ENCODE measurements at regions not wholly inside any gene's neighbourhood (a gene's known extent, or its start where the extent isn't known, plus 50 kb on each side); places are given as distances from the start of the nearest gene placed in this dataset.

GRCh38 chr20:23192469-23192868 lies 106.3 kb upstream of the CD93 start:
- no peaks in the 10 kb centered on the region for H3K4me1 Mint-ChIP-seq (ENCODE audit: unreplicated experiment)
- H3K27ac Mint-ChIP-seq: no peak overlapping the region
- TF ChIP-seq CTCF (conservative IDR thresholded peaks at IDR 0.05): no peak
- H3K4me3 Mint-ChIP-seq: no peak overlapping the region
- no peaks in the 10 kb centered on the region for H3K9me3 Mint-ChIP-seq
- no peak for DNase-seq (ENCODE audit: extremely low spot score, unreplicated experiment)
- peaks cover 3% of the 10 kb centered on the region for H3K27me3 Mint-ChIP-seq
- no peaks in the 10 kb centered on the region for H3K36me3 Mint-ChIP-seq

DNA sequence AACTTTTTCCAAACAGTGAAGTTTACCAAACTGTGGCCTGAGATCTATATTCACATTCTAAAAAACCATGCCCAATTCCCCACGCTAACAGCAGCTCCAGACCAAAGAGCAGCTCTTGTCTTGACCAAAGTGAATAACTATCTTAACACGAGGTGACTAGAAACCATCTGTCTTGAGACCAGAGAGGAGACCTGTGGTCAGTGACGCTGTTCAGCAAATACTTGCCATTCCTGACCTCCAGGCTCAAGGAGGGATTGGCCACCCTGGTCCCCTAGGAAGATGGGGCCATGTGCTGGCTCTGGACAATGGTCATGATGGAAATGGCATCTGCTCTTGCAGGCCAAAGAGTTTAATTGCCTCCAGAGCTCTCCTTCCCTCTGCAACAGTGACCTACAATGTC lies 104.4 kb upstream of the CD93 start:
- Mint-ChIP-seq H3K27me3 (peaks cover 3% of the 10 kb centered on the region), H3K9me3 (no peaks in the 10 kb centered on the region), H3K4me3 (no peak overlapping the region), H3K27ac (no peak overlapping the region), H3K4me1 (ENCODE audit: unreplicated experiment) (no peaks in the 10 kb centered on the region), H3K36me3 (no peaks in the 10 kb centered on the region)
- TF ChIP-seq CTCF (conservative IDR thresholded peaks at IDR 0.05): no peak
- no peak for DNase-seq (ENCODE audit: extremely low spot score, unreplicated experiment)

- no peaks in the 10 kb centered on the region for H3K36me3 Mint-ChIP-seq
- no peak overlapping the region for H3K4me3 Mint-ChIP-seq
- H3K9me3 Mint-ChIP-seq: no peaks in the 10 kb centered on the region
- peaks cover 3% of the 10 kb centered on the region for H3K27me3 Mint-ChIP-seq
- no peak overlapping the region for H3K27ac Mint-ChIP-seq
- DNase-seq (ENCODE audit: extremely low spot score, unreplicated experiment): no peak
- TF ChIP-seq CTCF (conservative IDR thresholded peaks at IDR 0.05): no peak
- H3K4me1 Mint-ChIP-seq (ENCODE audit: unreplicated experiment): no peaks in the 10 kb centered on the region
Measured at GRCh38 chr20:23189854-23190253, 103.7 kb upstream of the CD93 start.

- Mint-ChIP-seq H3K4me1 (ENCODE audit: unreplicated experiment) (no peaks in the 10 kb centered on the region), H3K27me3 (peaks cover 3% of the 10 kb centered on the region), H3K27ac (no peak overlapping the region), H3K4me3 (no peak overlapping the region), H3K36me3 (no peaks in the 10 kb centered on the region), H3K9me3 (no peaks in the 10 kb centered on the region)
- no peak for TF ChIP-seq CTCF (conservative IDR thresholded peaks at IDR 0.05)
- DNase-seq (ENCODE audit: extremely low spot score, unreplicated experiment): no peak
Measured at GRCh38 chr20:23189341-23189740, 103.2 kb upstream of the CD93 start.

- no peaks in the 10 kb centered on the region for H3K4me1 Mint-ChIP-seq (ENCODE audit: unreplicated experiment)
- no peak overlapping the region for H3K4me3 Mint-ChIP-seq
Measured at GRCh38 chr20:23188377-23189169, 102.4 kb upstream of the CD93 start.

More at GRCh38 chr20:23188377-23189169, 102.4 kb upstream of the CD93 start:
- no peaks in the 10 kb centered on the region for H3K36me3 Mint-ChIP-seq
- H3K9me3 Mint-ChIP-seq: no peaks in the 10 kb centered on the region
- no peak overlapping the region for H3K27ac Mint-ChIP-seq
- no peak for DNase-seq (ENCODE audit: extremely low spot score, unreplicated experiment)
- no peak for TF ChIP-seq CTCF (conservative IDR thresholded peaks at IDR 0.05)
- H3K27me3 Mint-ChIP-seq: peaks cover 3% of the 10 kb centered on the region
